Stimulated activated effector memory CD8-positive, alpha-beta T cell treated with anti-CD3 and anti-CD28 coated beads, Interleukin-12 subunit alpha, Interleukin-12 subunit beta, amount 100 ng/mL, for 72 hours (primary cell): ENCODE measurements at regions not wholly inside any gene's neighbourhood (a gene's known extent, or its start where the extent isn't known, plus 50 kb on each side); places are given as distances from the start of the nearest gene placed in this dataset.
"Not testable (repeated sequence)": the region's sequence is repeated elsewhere in the genome, so short reads cannot be mapped to it uniquely, and the experiment has no call there.

ENCODE experiments used
- ATAC-seq: fragments of 150-1000 bp; cut with Tn5 transposase; 2 replicates; pipeline ENCODE4 v1.10.0; 2021
- DNase-seq, 2 donors: peaks; one replicate each; pipeline ENCODE4 v3.0.0; 2021 to 2022; ENCODE audit warnings: low spot score in 2 of 2
- H3K27ac Mint-ChIP-seq: one replicate; pipeline ENCODE4 v1.8.0; 2022; ENCODE audit warnings: mild to moderate bottlenecking, mixed read lengths
- H3K36me3 Mint-ChIP-seq: one replicate; pipeline ENCODE4 v1.8.0; 2022; ENCODE audit warnings: mild to moderate bottlenecking, mixed read lengths
- H3K4me1 Mint-ChIP-seq: one replicate; pipeline ENCODE4 v1.8.0; 2022; ENCODE audit warnings: mixed read lengths
- H3K4me3 Mint-ChIP-seq: one replicate; pipeline ENCODE4 v1.8.0; 2022; ENCODE audit warnings: mild to moderate bottlenecking, mixed read lengths
- H3K9me3 Mint-ChIP-seq: one replicate; pipeline ENCODE4 v1.8.0; 2022; ENCODE audit warnings: mixed read lengths

DNA sequence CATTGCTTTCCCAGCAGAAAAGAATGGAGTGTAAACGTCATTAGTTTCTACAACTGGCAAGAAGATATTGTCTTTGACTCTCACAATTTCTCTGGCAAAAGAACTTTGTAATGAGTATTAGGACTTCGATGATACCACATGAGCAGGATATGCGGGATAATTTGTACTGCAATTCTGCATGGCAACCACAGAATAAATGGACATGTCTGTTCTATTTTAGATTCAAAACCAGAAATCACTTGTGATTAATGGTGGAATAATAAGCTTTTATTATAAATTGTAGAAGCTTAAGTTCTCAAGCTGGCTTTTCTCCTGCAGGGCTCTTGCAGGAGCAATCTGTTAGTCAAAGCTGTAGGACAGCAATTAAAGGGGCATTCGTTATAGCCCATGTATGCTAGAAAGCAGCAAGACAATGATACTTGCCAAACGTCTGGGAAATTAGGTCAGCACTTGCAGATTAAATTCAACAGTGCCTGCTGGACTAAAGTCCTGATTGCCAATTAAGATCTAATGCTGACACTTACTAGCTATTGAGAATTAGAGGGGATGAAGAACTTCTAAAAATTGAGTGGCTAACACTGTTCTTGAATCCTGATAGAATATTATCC, 177.9 kb downstream of the PTH2R start:
- Mint-ChIP-seq H3K4me3 (no peak overlapping the region), H3K4me1 (no peaks in the 10 kb centered on the region), H3K27ac (no peak overlapping the region), H3K9me3 (peaks cover 3% of the 10 kb centered on the region), H3K36me3 (no peaks in the 10 kb centered on the region)
- DNase-seq, result no peak
- ATAC-seq, result no peak

DNA sequence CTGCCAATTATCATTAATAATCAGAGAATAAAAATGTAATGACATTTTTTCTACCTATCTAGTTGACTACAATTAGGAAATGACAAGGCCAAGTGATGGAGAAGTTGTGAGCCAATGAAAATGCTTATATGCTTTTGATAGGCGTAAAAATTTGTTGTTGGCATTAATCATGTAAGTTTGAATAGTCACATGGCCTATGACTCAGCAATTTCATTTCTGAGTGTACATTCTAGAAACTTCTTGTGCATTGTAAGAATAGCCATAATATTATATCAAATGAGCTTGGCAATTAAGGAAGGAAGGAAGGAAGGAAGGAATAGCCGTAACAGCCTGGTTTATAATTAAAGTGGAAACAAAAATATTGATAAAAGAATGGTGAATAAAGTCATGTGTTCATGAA, 179.9 kb downstream of the PTH2R start:
- DNase-seq (no peak), ATAC-seq (no peak)
- Mint-ChIP-seq H3K27ac (no peak overlapping the region), H3K4me3 (no peak overlapping the region), H3K36me3 (no peaks in the 10 kb centered on the region), H3K9me3 (peaks cover 3% of the 10 kb centered on the region), H3K4me1 (no peaks in the 10 kb centered on the region)

GRCh38 chr2:208594642-208595385, 188.2 kb downstream of the PTH2R start:
- Mint-ChIP-seq H3K27ac (no peak overlapping the region), H3K4me1 (no peaks in the 10 kb centered on the region), H3K36me3 (no peaks in the 10 kb centered on the region), H3K9me3 (peaks cover 2% of the 10 kb centered on the region), H3K4me3 (no peak overlapping the region)
- ATAC-seq (no peak), DNase-seq (no peak)

GRCh38 chr2:208595386-208596275, 189.0 kb downstream of the PTH2R start:
- Mint-ChIP-seq H3K36me3 (no peaks in the 10 kb centered on the region), H3K4me3 (no peak overlapping the region), H3K9me3 (peaks cover 4% of the 10 kb centered on the region), H3K27ac (no peak overlapping the region), H3K4me1 (no peaks in the 10 kb centered on the region)
- DNase-seq (no peak), ATAC-seq (peak; percentile 21)

DNA sequence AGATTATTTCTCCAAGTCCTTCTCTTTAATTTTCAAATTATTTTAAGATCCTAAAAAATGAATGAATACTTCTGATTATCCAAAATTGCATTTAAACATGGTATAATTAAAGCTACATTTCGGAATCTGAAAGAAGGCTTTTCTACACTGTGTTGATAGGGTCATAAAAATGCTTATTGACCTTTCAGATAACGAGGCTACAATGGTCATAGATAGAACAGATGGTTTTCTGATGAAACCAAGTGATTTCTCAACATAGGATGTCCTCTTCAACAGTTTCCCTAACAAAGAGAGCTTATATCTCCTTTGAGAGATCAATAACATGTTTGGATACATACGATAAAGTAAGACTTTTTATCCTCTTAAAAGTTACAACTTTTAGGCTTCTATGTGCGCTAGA, 201.1 kb downstream of the PTH2R start:
- Mint-ChIP-seq H3K36me3 (no peaks in the 10 kb centered on the region), H3K9me3 (peaks cover 11% of the 10 kb centered on the region), H3K27ac (no peak overlapping the region), H3K4me3 (no peak overlapping the region), H3K4me1 (no peaks in the 10 kb centered on the region)
- ATAC-seq (no peak), DNase-seq (no peak)

DNA sequence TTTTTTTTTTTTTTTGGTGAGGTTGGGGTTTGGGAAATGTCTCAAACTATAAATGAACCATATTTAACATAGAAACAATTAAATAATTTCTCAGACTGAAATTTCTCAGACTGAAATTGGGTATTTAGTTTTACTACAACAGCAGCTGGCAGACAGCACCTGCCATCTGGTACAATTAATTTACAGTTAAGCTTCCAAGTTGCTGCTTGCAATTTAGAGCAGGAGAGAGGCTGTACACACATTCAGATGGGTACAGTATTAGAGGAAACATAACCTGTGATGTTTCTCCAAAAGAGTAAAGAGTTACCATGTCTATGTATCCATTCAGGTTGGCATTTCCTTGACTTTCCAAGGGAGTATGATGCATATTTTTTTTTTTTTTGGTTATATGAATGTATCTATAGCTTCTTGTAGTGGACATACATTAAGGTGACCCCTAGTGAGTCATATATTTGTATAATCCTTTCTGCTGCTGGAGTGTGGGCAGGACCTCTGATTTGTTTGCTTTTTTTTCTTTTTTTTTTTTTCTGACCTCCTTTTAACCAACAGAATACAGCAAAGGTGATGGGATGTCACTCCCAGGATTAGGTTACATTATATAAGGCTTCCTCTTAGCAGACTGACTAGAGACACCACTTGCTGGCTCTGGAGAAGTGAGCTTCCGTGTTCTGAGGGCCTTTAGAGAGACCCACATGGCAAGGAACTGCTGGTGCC, 201.7 kb downstream of the PTH2R start:
- DNase-seq, result no peak

DNA sequence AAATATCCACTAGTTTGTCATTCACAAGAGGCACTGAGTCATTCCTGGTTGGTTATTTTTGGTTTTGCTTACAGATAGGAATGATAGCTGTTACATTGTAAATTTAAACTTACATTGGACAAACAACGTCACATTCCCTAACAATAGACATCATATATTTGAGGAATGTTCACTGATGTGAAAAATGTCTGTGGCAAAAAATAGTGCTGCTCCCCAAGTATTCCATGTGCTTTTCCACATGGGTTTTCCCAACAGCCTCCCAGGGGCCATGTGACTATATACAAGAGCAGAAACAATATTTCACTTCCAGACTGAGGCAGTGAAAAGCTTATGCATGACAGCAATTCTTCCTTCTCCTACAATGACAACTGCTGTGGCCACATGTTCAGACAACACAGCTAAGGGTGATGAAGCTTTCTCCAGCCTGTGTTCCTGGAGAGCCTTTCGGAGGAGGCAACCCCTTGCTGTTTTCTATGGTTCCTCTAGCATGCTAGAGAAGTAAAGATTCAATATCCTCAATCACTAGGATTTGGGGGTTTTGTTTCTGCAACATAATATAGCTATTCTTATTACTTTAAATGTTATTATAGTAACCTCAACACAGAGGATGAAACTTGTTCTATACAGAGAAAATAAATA, 202.7 kb downstream of the PTH2R start:
- no peak overlapping the region for H3K4me3 Mint-ChIP-seq
- no peak overlapping the region for H3K27ac Mint-ChIP-seq
- ATAC-seq (no peak), DNase-seq (no peak)
- H3K9me3 Mint-ChIP-seq, result peaks cover 16% of the 10 kb centered on the region
- no peaks in the 10 kb centered on the region for H3K36me3 Mint-ChIP-seq
- H3K4me1 Mint-ChIP-seq, result no peaks in the 10 kb centered on the region

More for the DNA sequence above, 201.7 kb downstream of the PTH2R start:
- Mint-ChIP-seq H3K9me3 (peaks cover 8% of the 10 kb centered on the region), H3K27ac (no peak overlapping the region), H3K4me3 (no peak overlapping the region), H3K36me3 (no peaks in the 10 kb centered on the region), H3K4me1 (no peaks in the 10 kb centered on the region)
- ATAC-seq, result no peak

DNA sequence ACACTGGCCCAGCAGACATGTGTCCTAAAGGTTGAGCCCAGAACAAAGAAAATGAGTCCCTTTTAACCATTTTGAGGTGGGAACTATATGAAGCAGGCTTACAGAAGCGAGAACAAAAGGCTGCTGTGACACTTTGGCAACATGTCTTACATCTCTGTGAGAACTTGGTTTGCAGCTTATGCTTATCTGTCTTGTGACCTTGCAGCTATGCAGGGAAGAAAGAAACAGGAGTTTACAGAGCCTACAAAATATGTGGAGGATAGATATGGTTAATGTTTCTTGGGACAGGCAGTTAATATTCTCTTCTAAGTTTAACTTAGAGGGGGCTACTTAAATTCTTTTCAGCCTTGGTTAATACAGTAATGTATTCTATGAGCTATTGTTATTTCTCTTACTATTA, 209.1 kb downstream of the PTH2R start:
- peaks cover 12% of the 10 kb centered on the region for H3K9me3 Mint-ChIP-seq
- not testable (repeated sequence) for ATAC-seq, H3K27ac Mint-ChIP-seq

DNA sequence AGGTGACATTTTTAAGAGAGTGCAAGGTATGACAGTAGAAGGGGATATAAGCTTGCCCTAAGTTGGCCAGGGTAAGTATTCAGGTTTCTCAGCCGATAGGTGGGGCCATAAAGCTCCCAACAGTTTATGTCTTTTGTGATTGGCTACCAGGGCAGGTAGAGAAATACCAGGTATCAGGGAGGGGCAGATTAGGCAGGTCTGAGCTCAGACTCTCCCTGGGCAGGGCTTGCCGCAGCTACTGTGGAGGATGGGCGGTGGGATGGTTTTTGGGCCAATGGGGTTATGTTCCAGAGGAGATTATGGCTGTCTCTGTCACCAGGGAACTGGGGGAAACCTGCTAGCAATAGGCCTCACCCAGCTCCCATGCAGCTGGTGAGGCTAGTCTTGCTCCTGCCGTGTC, 211.6 kb downstream of the PTH2R start:
- no peak overlapping the region for H3K27ac Mint-ChIP-seq
- no peaks in the 10 kb centered on the region for H3K36me3 Mint-ChIP-seq
- peaks cover 8% of the 10 kb centered on the region for H3K9me3 Mint-ChIP-seq

More for the DNA sequence above, 209.1 kb downstream of the PTH2R start:
- not testable (repeated sequence) for DNase-seq, H3K4me3 Mint-ChIP-seq, H3K4me1 Mint-ChIP-seq, H3K36me3 Mint-ChIP-seq

GRCh38 chr2:208619993-208620392, 213.4 kb downstream of the PTH2R start:
- Mint-ChIP-seq H3K4me3 (no peak overlapping the region), H3K27ac (no peak overlapping the region), H3K4me1 (no peaks in the 10 kb centered on the region), H3K36me3 (no peaks in the 10 kb centered on the region), H3K9me3 (no peaks in the 10 kb centered on the region)
- DNase-seq, result no peak
- ATAC-seq, result no peak

More for the DNA sequence above, 211.6 kb downstream of the PTH2R start:
- H3K4me1 Mint-ChIP-seq, result no peaks in the 10 kb centered on the region
- ATAC-seq (no peak), DNase-seq (no peak)
- no peak overlapping the region for H3K4me3 Mint-ChIP-seq

DNA sequence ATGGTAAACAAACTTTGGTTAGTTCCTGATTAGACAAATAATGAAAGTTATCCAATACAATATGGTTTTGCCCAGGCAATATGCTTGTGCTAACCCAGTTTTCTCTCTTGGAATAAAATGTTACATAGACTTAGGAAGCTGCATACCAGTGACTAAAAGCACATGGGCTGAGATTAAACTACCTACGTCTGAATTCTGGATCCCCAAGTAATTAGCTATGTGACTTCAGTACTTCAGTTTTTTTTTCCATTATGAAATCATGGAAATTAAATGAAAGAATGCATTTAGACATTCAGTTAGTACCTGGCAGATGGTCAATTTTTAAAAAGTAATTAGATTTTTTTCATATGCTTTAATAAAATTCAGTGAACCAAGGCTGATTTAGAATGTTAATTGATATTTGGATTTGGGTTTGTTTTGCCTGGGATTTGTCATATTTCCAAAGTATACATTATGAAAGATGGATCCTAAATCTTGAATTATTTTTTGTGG, 213.9 kb downstream of the PTH2R start:
- no peak overlapping the region for H3K27ac Mint-ChIP-seq
- no peak for DNase-seq
- ATAC-seq, result no peak
- H3K4me3 Mint-ChIP-seq, result no peak overlapping the region
- no peaks in the 10 kb centered on the region for H3K4me1 Mint-ChIP-seq
- H3K36me3 Mint-ChIP-seq, result no peaks in the 10 kb centered on the region
- no peaks in the 10 kb centered on the region for H3K9me3 Mint-ChIP-seq

- DNase-seq (no peak), ATAC-seq (no peak)
- Mint-ChIP-seq H3K4me1 (no peaks in the 10 kb centered on the region), H3K4me3 (no peak overlapping the region), H3K36me3 (no peaks in the 10 kb centered on the region), H3K27ac (no peak overlapping the region), H3K9me3 (peaks cover 9% of the 10 kb centered on the region)
These were observed 220.7 kb downstream of the PTH2R start for GRCh38 chr2:208627110-208627884.

DNA sequence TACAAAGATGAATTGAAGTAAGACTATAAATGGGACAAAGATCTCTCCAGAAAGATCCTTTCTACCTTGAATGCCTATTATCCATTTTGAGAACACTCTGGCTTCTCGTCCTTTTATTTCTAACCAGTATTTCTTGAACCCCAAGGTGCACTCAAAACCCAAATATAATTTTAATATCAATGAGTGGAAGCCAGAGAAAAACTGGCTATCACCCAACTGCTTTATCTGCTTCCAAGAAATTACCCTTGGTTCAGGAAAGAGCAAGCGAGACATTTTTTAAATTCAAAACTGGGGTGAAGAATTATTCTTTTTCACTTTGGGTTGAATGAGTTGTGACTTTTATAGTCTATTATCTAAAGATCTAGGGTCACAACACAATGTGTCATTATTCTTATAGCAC, 221.3 kb downstream of the PTH2R start:
- H3K4me3 Mint-ChIP-seq, result no peak overlapping the region
- DNase-seq, result no peak
- ATAC-seq, result no peak
- H3K4me1 Mint-ChIP-seq, result no peaks in the 10 kb centered on the region
- H3K36me3 Mint-ChIP-seq, result no peaks in the 10 kb centered on the region
- no peak overlapping the region for H3K27ac Mint-ChIP-seq
- H3K9me3 Mint-ChIP-seq, result peaks cover 9% of the 10 kb centered on the region

DNA sequence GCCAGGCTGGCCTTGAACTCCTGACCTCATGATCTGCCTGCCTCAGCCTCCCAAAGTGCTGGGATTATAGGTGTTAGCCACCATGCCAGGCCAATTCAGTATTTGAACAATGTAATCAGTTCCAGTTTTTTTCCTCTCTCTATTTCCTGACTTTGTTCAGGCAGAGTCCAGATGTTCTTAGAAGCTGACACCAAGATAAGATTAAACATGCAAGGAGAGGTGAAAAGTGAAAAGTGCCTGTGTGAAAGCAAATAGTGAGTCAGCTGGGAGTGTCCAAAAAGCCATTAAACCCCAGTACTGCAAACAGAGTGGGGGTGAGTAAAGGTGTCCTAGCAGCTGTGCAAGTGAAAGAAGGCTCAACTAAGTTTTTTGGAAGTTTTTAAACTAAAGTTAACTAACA, 231.5 kb downstream of the PTH2R start:
- H3K4me1 Mint-ChIP-seq, result no peaks in the 10 kb centered on the region
- H3K4me3 Mint-ChIP-seq, result no peak overlapping the region
- DNase-seq (no peak), ATAC-seq (no peak)
- peaks cover 6% of the 10 kb centered on the region for H3K9me3 Mint-ChIP-seq
- H3K27ac Mint-ChIP-seq, result no peak overlapping the region
- H3K36me3 Mint-ChIP-seq, result no peaks in the 10 kb centered on the region
